SHP77 (cell line): ENCODE measurements at regions not wholly inside any gene's neighbourhood (a gene's known extent, or its start where the extent isn't known, plus 50 kb on each side); places are given as distances from the start of the nearest gene placed in this dataset.
"Not testable (repeated sequence)": the region's sequence is repeated elsewhere in the genome, so short reads cannot be mapped to it uniquely, and the experiment has no call there.

ENCODE experiments used
- DNase-seq, 2 experiments: peaks; one replicate each; lab custom pipeline; 2025; lab: John Stamatoyannopoulos, UW

- no peak for DNase-seq
Measured at GRCh38 chr1:90824551-90824950, 107.4 kb upstream of the BARHL2 start.

- no peak for DNase-seq
Measured at GRCh38 chr1:90823686-90824085, 106.6 kb upstream of the BARHL2 start.

GRCh38 chr1:90821788-90822359 lies 104.8 kb upstream of the BARHL2 start:
- DNase-seq: no peak

- DNase-seq: no peak
Measured at GRCh38 chr1:90821152-90821787, 104.2 kb upstream of the BARHL2 start.

- no peak for DNase-seq
Measured at GRCh38 chr1:90820745-90821144, 103.6 kb upstream of the BARHL2 start.

- DNase-seq: no peak
Measured at GRCh38 chr1:90817399-90817798, 100.3 kb upstream of the BARHL2 start.

- DNase-seq: not testable (repeated sequence)
Measured at GRCh38 chr1:90812237-90812636, 95.1 kb upstream of the BARHL2 start.

- not testable (repeated sequence) for DNase-seq
Measured at GRCh38 chr1:90811444-90811950, 94.4 kb upstream of the BARHL2 start.

- no peak for DNase-seq
Measured at GRCh38 chr1:90810681-90811080, 93.6 kb upstream of the BARHL2 start.

- DNase-seq: no peak
Measured at GRCh38 chr1:90809996-90810395, 92.9 kb upstream of the BARHL2 start.

GRCh38 chr1:90809093-90809492 lies 92.0 kb upstream of the BARHL2 start:
- DNase-seq: no peak

GRCh38 chr1:90807329-90807728 lies 90.2 kb upstream of the BARHL2 start:
- no peak for DNase-seq

- DNase-seq: no peak
Measured at GRCh38 chr1:90802622-90803021, 85.5 kb upstream of the BARHL2 start.

GRCh38 chr1:90800012-90800717 lies 83.1 kb upstream of the BARHL2 start:
- DNase-seq: no peak

- no peak for DNase-seq
Measured at GRCh38 chr1:90799326-90799725, 82.2 kb upstream of the BARHL2 start.

GRCh38 chr1:90798883-90799282 lies 81.8 kb upstream of the BARHL2 start:
- no peak for DNase-seq

- DNase-seq: no peak
Measured at GRCh38 chr1:90798344-90798743, 81.2 kb upstream of the BARHL2 start.

GRCh38 chr1:90795431-90795830 lies 78.3 kb upstream of the BARHL2 start:
- no peak for DNase-seq

GRCh38 chr1:90786709-90787108 lies 69.6 kb upstream of the BARHL2 start:
- no peak for DNase-seq

- no peak for DNase-seq
Measured at GRCh38 chr1:90784186-90784847, 67.2 kb upstream of the BARHL2 start.

GRCh38 chr1:90783181-90783580 lies 66.1 kb upstream of the BARHL2 start:
- no peak for DNase-seq

GRCh38 chr1:90782046-90782445 lies 64.9 kb upstream of the BARHL2 start:
- DNase-seq: no peak

GRCh38 chr1:90781534-90781933 lies 64.4 kb upstream of the BARHL2 start:
- DNase-seq: no peak
